T-helper 1 cell treated with Interleukin-12 subunit alpha and Interleukin-12 subunit beta and Interleukin-4 antibody, amounts not matched to agents 30 ng/mL and 1 ng/mL, for 36 hours (primary cell): ENCODE measurements at regions not wholly inside any gene's neighbourhood (a gene's known extent, or its start where the extent isn't known, plus 50 kb on each side); places are given as distances from the start of the nearest gene placed in this dataset.

Experiments used
- intact Hi-C: fragments of 100-400 bp; cut with micrococcal nuclease; formaldehyde crosslinking; loops from one replicate; pipeline ENCODE4 v1.15.1; 2024

- intact Hi-C loops: loop anchor here (1.0 to 5.0 kb wide), 5 partner anchors 13 to 533 kb away; partner anchors contain the start of genes PARP4 and SPATA13
Measured at GRCh38 chr13:23979361-23980159, 82.3 kb upstream of the C1QTNF9B start.

- intact Hi-C loops: loop anchor here (1.0 to 5.0 kb wide), 5 partner anchors 14 to 532 kb away; partner anchors contain the start of genes PARP4 and SPATA13
Measured at GRCh38 chr13:23980160-23980551, 82.9 kb upstream of the C1QTNF9B start.

GRCh38 chr13:23983671-23984070 is 86.4 kb upstream of the C1QTNF9B start:
- intact Hi-C loops: loop anchor here (5.0 kb wide), 1 partner anchor 529 kb away; the partner anchor contains the start of gene PARP4

GRCh38 chr13:23984546-23984945 is 87.2 kb upstream of the C1QTNF9B start:
- intact Hi-C loops: loop anchor here (5.0 kb wide), 1 partner anchor 528 kb away; the partner anchor contains the start of gene PARP4

GRCh38 chr13:23985060-23985459 is 87.8 kb upstream of the C1QTNF9B start:
- intact Hi-C loops: no loop called here

GRCh38 chr13:23985839-23986238 is 88.5 kb upstream of the C1QTNF9B start:
- intact Hi-C loops: no loop called here

GRCh38 chr13:23986619-23987018 is 89.3 kb upstream of the C1QTNF9B start:
- intact Hi-C loops: no loop called here

- intact Hi-C loops: no loop called here
Measured at GRCh38 chr13:23987331-23987894, 90.1 kb upstream of the C1QTNF9B start.

- intact Hi-C loops: no loop called here
Measured at GRCh38 chr13:23988546-23989122, 91.3 kb upstream of the C1QTNF9B start.

GRCh38 chr13:23990455-23990854 is 93.2 kb upstream of the C1QTNF9B start:
- intact Hi-C loops: no loop called here

- intact Hi-C loops: no loop called here
Measured at GRCh38 chr13:23991119-23991518, 93.8 kb upstream of the C1QTNF9B start.

- intact Hi-C loops: no loop called here
Measured at GRCh38 chr13:23992781-23993679, 95.7 kb upstream of the C1QTNF9B start.

GRCh38 chr13:23993680-23993985 is 96.3 kb upstream of the C1QTNF9B start:
- intact Hi-C loops: no loop called here

GRCh38 chr13:23995283-23996073 is 98.2 kb upstream of the C1QTNF9B start:
- intact Hi-C loops: no loop called here

- intact Hi-C loops: no loop called here
Measured at GRCh38 chr13:23996456-23996855, 99.2 kb upstream of the C1QTNF9B start.

- intact Hi-C loops: no loop called here
Measured at GRCh38 chr13:23999424-23999823, 102.1 kb upstream of the C1QTNF9B start.

GRCh38 chr13:24002206-24002815 is 105.0 kb upstream of the C1QTNF9B start:
- intact Hi-C loops: no loop called here

- intact Hi-C loops: no loop called here
Measured at GRCh38 chr13:24004142-24004899, 107.0 kb upstream of the C1QTNF9B start.

GRCh38 chr13:24004971-24005370 is 107.7 kb upstream of the C1QTNF9B start:
- intact Hi-C loops: no loop called here
